ENCODE measurements at regions not wholly inside any gene's neighbourhood (a gene's known extent, or its start where the extent isn't known, plus 50 kb on each side); places are given as distances from the start of the nearest gene placed in this dataset.

DNA sequence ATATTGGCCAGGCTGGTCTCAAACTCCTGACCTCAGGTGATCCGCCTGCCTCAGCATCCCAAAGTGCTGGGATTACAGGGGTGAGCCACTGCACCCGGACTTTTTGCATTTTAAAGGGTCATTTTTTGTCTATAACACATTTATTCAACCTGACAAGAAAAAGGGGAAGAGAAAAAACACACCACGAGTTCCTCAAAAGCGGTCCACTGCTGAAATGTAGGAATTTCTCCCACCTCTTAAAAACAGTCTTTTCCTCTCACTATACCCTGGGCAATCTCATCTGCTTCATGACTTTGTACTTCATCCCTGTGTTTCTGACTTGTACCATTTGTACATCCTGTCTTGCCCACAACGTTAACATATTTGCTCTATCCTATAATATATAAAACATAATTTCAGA lies 413.3 kb upstream of the PTBP2 start:
- no peaks in the 10 kb centered on the region for H3K9me3 ChIP-seq
- H3K36me3 ChIP-seq = no peaks in the 10 kb centered on the region
- no peaks in the 10 kb centered on the region for H3K4me1 ChIP-seq
- no peak overlapping the region for H3K4me3 ChIP-seq (ENCODE audit: low read depth, low read length)
- DNase-seq = no peak
- TF ChIP-seq, protein P1, sequence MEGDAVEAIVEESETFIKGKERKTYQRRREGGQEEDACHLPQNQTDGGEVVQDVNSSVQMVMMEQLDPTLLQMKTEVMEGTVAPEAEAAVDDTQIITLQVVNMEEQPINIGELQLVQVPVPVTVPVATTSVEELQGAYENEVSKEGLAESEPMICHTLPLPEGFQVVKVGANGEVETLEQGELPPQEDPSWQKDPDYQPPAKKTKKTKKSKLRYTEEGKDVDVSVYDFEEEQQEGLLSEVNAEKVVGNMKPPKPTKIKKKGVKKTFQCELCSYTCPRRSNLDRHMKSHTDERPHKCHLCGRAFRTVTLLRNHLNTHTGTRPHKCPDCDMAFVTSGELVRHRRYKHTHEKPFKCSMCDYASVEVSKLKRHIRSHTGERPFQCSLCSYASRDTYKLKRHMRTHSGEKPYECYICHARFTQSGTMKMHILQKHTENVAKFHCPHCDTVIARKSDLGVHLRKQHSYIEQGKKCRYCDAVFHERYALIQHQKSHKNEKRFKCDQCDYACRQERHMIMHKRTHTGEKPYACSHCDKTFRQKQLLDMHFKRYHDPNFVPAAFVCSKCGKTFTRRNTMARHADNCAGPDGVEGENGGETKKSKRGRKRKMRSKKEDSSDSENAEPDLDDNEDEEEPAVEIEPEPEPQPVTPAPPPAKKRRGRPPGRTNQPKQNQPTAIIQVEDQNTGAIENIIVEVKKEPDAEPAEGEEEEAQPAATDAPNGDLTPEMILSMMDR (IDR thresholded peaks at IDR 0.05; ENCODE audit: low read depth, low read length) = no peak
- H3K27me3 ChIP-seq = no peaks in the 10 kb centered on the region

DNA sequence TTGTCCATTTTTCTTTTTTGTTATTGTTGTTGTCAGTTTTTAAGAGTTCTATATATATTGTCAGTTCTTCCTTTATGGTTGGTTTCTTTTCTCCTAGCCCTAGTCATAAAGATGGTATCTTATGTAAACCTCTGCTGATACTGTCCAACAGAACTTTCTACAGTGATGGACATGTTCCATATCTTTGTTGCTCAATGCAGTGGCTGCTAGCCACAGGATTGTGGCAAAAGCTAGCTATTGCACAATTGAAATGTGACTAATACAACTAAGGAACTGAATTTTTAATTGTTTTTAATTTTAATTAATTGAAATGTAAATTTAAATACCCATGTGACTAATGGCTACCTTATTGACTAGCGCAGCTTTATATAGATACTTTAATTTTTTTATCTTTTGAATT lies 411.8 kb upstream of the PTBP2 start:
- TF ChIP-seq, protein P1 (IDR thresholded peaks at IDR 0.05; ENCODE audit: low read depth, low read length) = no peak
- no peak overlapping the region for H3K4me3 ChIP-seq (ENCODE audit: low read depth, low read length)
- DNase-seq = no peak
- H3K9me3 ChIP-seq = no peaks in the 10 kb centered on the region
- H3K4me1 ChIP-seq = no peaks in the 10 kb centered on the region
- H3K27me3 ChIP-seq = no peaks in the 10 kb centered on the region
- no peaks in the 10 kb centered on the region for H3K36me3 ChIP-seq

DNA sequence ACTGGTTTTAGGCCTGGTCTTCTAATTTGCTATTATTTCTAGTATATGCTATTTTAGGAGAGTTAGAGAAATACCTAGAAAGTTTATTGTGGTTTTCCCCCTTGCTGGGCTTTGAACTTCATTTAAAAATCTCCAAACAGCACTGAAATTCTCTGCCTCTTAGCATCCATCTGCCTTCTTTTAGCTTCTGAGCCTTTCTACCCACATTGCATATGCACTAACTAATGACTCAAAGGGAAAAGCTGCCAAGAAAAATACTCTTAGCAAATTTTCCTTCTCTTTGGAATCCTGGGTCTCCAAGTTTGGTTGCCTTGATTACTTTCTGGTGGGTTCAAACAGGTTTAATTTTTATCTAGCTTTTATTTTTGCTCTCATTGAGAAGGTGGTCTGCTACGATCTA lies 408.4 kb upstream of the PTBP2 start:
- TF ChIP-seq, protein P1 (IDR thresholded peaks at IDR 0.05; ENCODE audit: low read depth, low read length) = no peak
- H3K36me3 ChIP-seq = no peaks in the 10 kb centered on the region
- no peak overlapping the region for H3K4me3 ChIP-seq (ENCODE audit: low read depth, low read length)
- no peak for DNase-seq
- no peaks in the 10 kb centered on the region for H3K9me3 ChIP-seq
- no peaks in the 10 kb centered on the region for H3K27me3 ChIP-seq
- no peaks in the 10 kb centered on the region for H3K4me1 ChIP-seq

DNA sequence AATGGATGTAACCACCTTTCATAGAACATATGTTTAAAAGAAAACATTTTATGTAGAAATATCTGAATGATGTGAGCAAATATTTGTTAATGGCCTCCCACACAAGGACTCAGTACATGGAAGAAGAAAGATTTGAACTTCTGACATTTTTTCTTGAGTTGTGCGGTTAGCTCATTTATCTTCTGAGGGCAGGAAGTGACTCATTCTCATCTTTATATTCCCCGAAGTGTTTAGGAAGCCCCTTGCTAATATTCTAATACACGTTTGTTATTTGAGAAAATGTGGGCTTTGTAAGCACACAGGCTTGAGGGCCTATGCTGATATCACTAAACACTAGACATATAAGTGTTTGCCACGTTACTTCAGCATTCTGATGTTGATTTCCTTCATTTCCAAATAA lies 392.5 kb upstream of the PTBP2 start:
- Histone ChIP-seq H3K27me3 (no peaks in the 10 kb centered on the region), H3K4me3 (ENCODE audit: low read depth, low read length) (no peak overlapping the region), H3K4me1 (no peaks in the 10 kb centered on the region), H3K36me3 (no peaks in the 10 kb centered on the region), H3K9me3 (no peaks in the 10 kb centered on the region)
- TF ChIP-seq, protein P1 (IDR thresholded peaks at IDR 0.05; ENCODE audit: low read depth, low read length) = no peak
- no peak for DNase-seq

DNA sequence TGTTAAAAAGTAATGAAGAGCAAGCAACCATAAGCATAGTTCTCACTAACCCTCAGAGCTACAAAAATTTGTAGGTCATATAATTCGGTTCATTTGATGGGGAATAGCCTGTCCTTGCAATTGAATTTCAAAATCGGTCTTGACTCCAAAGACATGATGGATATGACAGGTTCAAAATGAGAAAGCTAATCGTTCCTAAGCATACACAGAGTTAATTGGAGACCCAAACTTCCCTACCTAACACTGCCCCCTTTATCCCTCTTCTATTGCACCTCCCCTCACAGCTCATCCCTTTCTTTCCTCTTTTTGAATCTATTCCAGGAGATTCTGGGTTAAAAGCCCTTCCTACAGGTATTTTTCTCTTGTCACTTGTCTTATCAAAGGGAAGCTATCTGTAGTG lies 390.0 kb upstream of the PTBP2 start:
- TF ChIP-seq, protein P1 (IDR thresholded peaks at IDR 0.05; ENCODE audit: low read depth, low read length) = no peak
- Histone ChIP-seq H3K27me3 (no peaks in the 10 kb centered on the region), H3K36me3 (no peaks in the 10 kb centered on the region), H3K4me3 (ENCODE audit: low read depth, low read length) (no peak overlapping the region), H3K4me1 (no peaks in the 10 kb centered on the region), H3K9me3 (no peaks in the 10 kb centered on the region)
- no peak for DNase-seq

DNA sequence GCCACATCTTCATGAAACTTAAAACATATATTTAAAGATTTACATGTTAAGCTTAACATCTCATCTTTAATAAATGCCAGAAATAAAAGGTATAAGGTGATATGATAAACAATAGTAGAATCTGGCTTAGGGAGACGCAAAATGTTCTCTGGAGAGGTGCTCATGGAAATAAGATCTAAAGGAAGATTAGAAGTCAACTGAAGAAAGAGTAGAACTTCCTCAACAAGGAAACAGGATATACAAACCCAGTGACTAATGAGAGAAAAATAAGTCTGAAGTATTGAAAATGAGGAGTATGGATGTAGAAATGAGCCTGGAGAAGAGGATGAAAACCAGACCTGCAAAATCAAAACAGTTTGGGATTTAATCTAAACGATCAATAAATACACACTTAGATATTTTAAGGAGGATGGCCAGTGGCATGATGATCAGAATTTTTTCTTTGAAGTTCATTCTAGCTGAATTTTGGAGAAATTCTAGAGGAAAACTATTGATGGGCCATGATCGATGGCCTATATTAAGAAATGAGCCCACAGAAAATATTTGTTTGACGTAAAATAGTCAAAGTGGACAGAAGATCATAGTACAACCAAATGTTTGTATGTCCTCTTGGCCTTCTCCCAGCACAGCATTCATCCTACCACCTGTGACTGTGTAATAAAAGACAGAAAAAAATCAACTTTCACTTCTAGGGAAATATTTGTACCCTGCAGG lies 387.9 kb upstream of the PTBP2 start:
- DNase-seq = no peak
- no peaks in the 10 kb centered on the region for H3K4me1 ChIP-seq
- TF ChIP-seq, protein P1 (IDR thresholded peaks at IDR 0.05; ENCODE audit: low read depth, low read length) = no peak

More for the DNA sequence above, 387.9 kb upstream of the PTBP2 start:
- no peaks in the 10 kb centered on the region for H3K9me3 ChIP-seq
- no peaks in the 10 kb centered on the region for H3K27me3 ChIP-seq
- H3K36me3 ChIP-seq = no peaks in the 10 kb centered on the region
- H3K4me3 ChIP-seq (ENCODE audit: low read depth, low read length) = no peak overlapping the region
